Astrocyte (in vitro differentiated cells and primary cell): ENCODE measurements at regions not wholly inside any gene's neighbourhood (a gene's known extent, or its start where the extent isn't known, plus 50 kb on each side); places are given as distances from the start of the nearest gene placed in this dataset.

Source experiments
- DNase-seq: peaks from one replicate; pipeline ENCODE4 v3.0.0-alpha.2; 2010; ENCODE audit warnings: low read depth
- FAIRE-seq: peaks from 2 replicates; lab custom pipeline; 2011; peaks lifted over from hg19 to GRCh38; lab: Jason Lieb, UNC
- H2AFZ ChIP-seq: 2 replicates; pipeline ENCODE4 v1.6.0; 2012; ENCODE audit warnings: low read depth, low read length, inconsistent platforms
- H3K27ac ChIP-seq: 2 replicates; pipeline ENCODE4 v1.5.1; 2011; ENCODE audit warnings: low read depth, low read length, inconsistent platforms
- H3K27me3 ChIP-seq: 2 replicates; pipeline ENCODE4 v1.6.0; 2011; ENCODE audit warnings: low read length, inconsistent platforms; ENCODE audit not compliant: insufficient read depth
- H3K36me3 ChIP-seq: 2 replicates; pipeline ENCODE4 v1.5.1; 2011; ENCODE audit warnings: low read length, inconsistent platforms; ENCODE audit not compliant: insufficient read depth
- H3K4me1 ChIP-seq: 2 replicates; pipeline ENCODE4 v1.5.1; 2011; ENCODE audit warnings: low read length, inconsistent platforms; ENCODE audit not compliant: insufficient read depth
- H3K4me2 ChIP-seq: 2 replicates; pipeline ENCODE4 v1.6.0; 2012; ENCODE audit warnings: low read length, inconsistent platforms
- H3K4me3 ChIP-seq: 2 replicates; pipeline ENCODE4 v1.5.1; 2011; ENCODE audit warnings: low read depth, mild to moderate bottlenecking, low read length, inconsistent platforms; ENCODE audit not compliant: insufficient read depth
- H3K79me2 ChIP-seq: 2 replicates; pipeline ENCODE4 v1.6.0; 2012; ENCODE audit warnings: mild to moderate bottlenecking, low read length, inconsistent platforms; ENCODE audit not compliant: insufficient read depth
- H3K9ac ChIP-seq: 2 replicates; pipeline ENCODE4 v1.6.0; 2012; ENCODE audit warnings: mild to moderate bottlenecking, low read length, inconsistent platforms
- H3K9me3 ChIP-seq: 2 replicates; pipeline ENCODE4 v1.5.1; 2012; ENCODE audit warnings: low read depth, mild to moderate bottlenecking, low read length, inconsistent platforms; ENCODE audit not compliant: insufficient read depth
- H4K20me1 ChIP-seq: 2 replicates; pipeline ENCODE4 v1.6.0; 2012; ENCODE audit warnings: low read length, inconsistent platforms; ENCODE audit not compliant: insufficient read depth
- H3K27ac Mint-ChIP-seq: one replicate; pipeline ENCODE4 v1.8.0; 2021; ENCODE audit warnings: mild to moderate bottlenecking, mixed read lengths; ENCODE audit not compliant: unreplicated experiment
- H3K27me3 Mint-ChIP-seq: one replicate; pipeline ENCODE4 v1.8.0; 2021; ENCODE audit warnings: low read depth, mixed read lengths; ENCODE audit not compliant: unreplicated experiment
- H3K36me3 Mint-ChIP-seq: one replicate; pipeline ENCODE4 v1.8.0; 2021; ENCODE audit warnings: low read depth, mixed read lengths; ENCODE audit not compliant: unreplicated experiment
- H3K4me1 Mint-ChIP-seq: one replicate; pipeline ENCODE4 v1.8.0; 2021; ENCODE audit warnings: low read depth, mixed read lengths; ENCODE audit not compliant: unreplicated experiment
- H3K4me3 Mint-ChIP-seq: one replicate; pipeline ENCODE4 v1.8.0; 2021; ENCODE audit warnings: mild to moderate bottlenecking, moderate library complexity, mixed read lengths; ENCODE audit not compliant: unreplicated experiment
- H3K9me3 Mint-ChIP-seq: one replicate; pipeline ENCODE4 v1.8.0; 2021; ENCODE audit warnings: mild to moderate bottlenecking, mixed read lengths; ENCODE audit not compliant: unreplicated experiment
- EZH2 ChIP-seq: IDR thresholded peaks from 2 replicates; pipeline ENCODE4 v1.6.1; 2012; ENCODE audit warnings: mild to moderate bottlenecking, low read length, inconsistent platforms; ENCODE audit not compliant: insufficient read depth
- TF ChIP-seq, protein P1 (sequence below): IDR thresholded peaks from 2 replicates; pipeline ENCODE4 v1.5.1; 2011; ENCODE audit warnings: low read depth, mild to moderate bottlenecking, inconsistent platforms, low read length, moderate library complexity; ENCODE audit not compliant: insufficient read depth

DNA sequence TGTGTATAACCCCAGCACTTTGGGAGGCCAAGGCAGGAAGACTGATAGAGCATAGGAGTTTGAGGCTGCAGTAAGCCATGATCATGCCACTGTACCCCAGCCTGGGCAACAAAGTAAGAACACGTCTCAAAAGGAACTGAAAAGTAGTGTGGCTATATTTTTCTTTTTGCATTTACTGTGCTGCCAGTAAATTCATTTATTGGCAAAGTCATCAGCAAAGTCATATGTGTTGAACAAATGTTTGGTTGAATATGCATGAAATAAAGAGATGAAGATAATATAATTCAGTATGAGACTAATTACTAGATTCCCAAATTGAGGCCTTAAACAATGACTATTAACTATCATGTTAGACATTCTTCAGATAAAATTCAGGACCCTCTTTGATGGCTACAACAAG, 829.1 kb downstream of the PCDH7 start:
- FAIRE-seq (no peak), DNase-seq (no peak)
- no peaks in the 10 kb centered on the region for H3K36me3 ChIP-seq
- Mint-ChIP-seq H3K4me3 (no peak overlapping the region), H3K4me1 (no peaks in the 10 kb centered on the region), H3K27me3 (no peaks in the 10 kb centered on the region), H3K27ac (no peak overlapping the region), H3K36me3 (no peaks in the 10 kb centered on the region), H3K9me3 (no peaks in the 10 kb centered on the region)
- no peak overlapping the region for H3K4me3 ChIP-seq
- H2AFZ ChIP-seq = no peak overlapping the region
- H3K27me3 ChIP-seq = no peaks in the 10 kb centered on the region
- no peaks in the 10 kb centered on the region for H3K9me3 ChIP-seq
- no peaks in the 10 kb centered on the region for H4K20me1 ChIP-seq
- TF ChIP-seq EZH2 = no peak
- TF ChIP-seq, protein P1, sequence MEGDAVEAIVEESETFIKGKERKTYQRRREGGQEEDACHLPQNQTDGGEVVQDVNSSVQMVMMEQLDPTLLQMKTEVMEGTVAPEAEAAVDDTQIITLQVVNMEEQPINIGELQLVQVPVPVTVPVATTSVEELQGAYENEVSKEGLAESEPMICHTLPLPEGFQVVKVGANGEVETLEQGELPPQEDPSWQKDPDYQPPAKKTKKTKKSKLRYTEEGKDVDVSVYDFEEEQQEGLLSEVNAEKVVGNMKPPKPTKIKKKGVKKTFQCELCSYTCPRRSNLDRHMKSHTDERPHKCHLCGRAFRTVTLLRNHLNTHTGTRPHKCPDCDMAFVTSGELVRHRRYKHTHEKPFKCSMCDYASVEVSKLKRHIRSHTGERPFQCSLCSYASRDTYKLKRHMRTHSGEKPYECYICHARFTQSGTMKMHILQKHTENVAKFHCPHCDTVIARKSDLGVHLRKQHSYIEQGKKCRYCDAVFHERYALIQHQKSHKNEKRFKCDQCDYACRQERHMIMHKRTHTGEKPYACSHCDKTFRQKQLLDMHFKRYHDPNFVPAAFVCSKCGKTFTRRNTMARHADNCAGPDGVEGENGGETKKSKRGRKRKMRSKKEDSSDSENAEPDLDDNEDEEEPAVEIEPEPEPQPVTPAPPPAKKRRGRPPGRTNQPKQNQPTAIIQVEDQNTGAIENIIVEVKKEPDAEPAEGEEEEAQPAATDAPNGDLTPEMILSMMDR = no peak
- H3K4me2 ChIP-seq = no peak overlapping the region
- no peaks in the 10 kb centered on the region for H3K4me1 ChIP-seq
- H3K79me2 ChIP-seq = no peaks in the 10 kb centered on the region
- H3K27ac ChIP-seq = no peak overlapping the region
- H3K9ac ChIP-seq = no peak overlapping the region

DNA sequence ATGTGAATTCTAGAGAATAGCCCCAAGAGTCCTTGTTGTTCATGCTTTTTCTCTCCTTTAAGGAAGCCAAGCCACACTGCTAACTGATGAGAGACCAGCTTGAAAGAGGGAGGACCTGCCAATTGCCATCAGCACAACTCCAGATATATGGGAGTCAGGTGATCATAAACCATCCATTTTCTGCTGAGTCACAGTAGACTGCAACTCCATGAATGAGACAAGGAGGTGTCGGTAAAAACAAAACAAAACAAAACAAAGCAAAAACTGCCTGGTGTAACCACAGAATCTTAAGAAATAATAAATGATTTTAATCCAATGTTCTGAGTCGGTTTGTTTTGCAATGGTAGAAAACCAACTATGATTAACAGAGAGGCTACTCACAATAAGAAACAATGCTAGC, 837.3 kb downstream of the PCDH7 start:
- Histone ChIP-seq H3K9me3 (no peaks in the 10 kb centered on the region), H4K20me1 (no peaks in the 10 kb centered on the region), H3K79me2 (no peaks in the 10 kb centered on the region), H3K4me3 (no peak overlapping the region), H3K27me3 (no peaks in the 10 kb centered on the region), H3K4me1 (no peaks in the 10 kb centered on the region), H3K36me3 (no peaks in the 10 kb centered on the region), H3K9ac (no peak overlapping the region), H3K27ac (no peak overlapping the region), H2AFZ (no peak overlapping the region), H3K4me2 (no peak overlapping the region)
- no peaks in the 10 kb centered on the region for H3K27me3 Mint-ChIP-seq
- no peak overlapping the region for H3K27ac Mint-ChIP-seq
- no peaks in the 10 kb centered on the region for H3K9me3 Mint-ChIP-seq
- no peak overlapping the region for H3K4me3 Mint-ChIP-seq
- H3K4me1 Mint-ChIP-seq = no peaks in the 10 kb centered on the region
- DNase-seq (no peak), FAIRE-seq (no peak)
- no peak for TF ChIP-seq EZH2
- TF ChIP-seq, protein P1 = no peak
- H3K36me3 Mint-ChIP-seq = no peaks in the 10 kb centered on the region

GRCh38 chr4:31573554-31573953, 853.4 kb downstream of the PCDH7 start:
- Histone ChIP-seq H2AFZ (no peak overlapping the region), H3K4me2 (no peak overlapping the region), H3K27ac (no peak overlapping the region), H3K79me2 (no peaks in the 10 kb centered on the region), H3K4me3 (no peak overlapping the region), H3K9ac (no peak overlapping the region), H4K20me1 (no peaks in the 10 kb centered on the region), H3K27me3 (no peaks in the 10 kb centered on the region), H3K36me3 (no peaks in the 10 kb centered on the region), H3K4me1 (no peaks in the 10 kb centered on the region), H3K9me3 (no peaks in the 10 kb centered on the region)
- DNase-seq (no peak), FAIRE-seq (no peak)
- Mint-ChIP-seq H3K36me3 (no peaks in the 10 kb centered on the region), H3K4me1 (no peaks in the 10 kb centered on the region), H3K27me3 (no peaks in the 10 kb centered on the region), H3K27ac (no peak overlapping the region), H3K4me3 (no peak overlapping the region), H3K9me3 (no peaks in the 10 kb centered on the region)
- TF ChIP-seq, protein P1 = no peak
- TF ChIP-seq EZH2 = no peak
